ENCODE measurements at regions not wholly inside any gene's neighbourhood (a gene's known extent, or its start where the extent isn't known, plus 50 kb on each side); places are given as distances from the start of the nearest gene placed in this dataset.
"Not testable (repeated sequence)": the region's sequence is repeated elsewhere in the genome, so short reads cannot be mapped to it uniquely, and the experiment has no call there.

GRCh38 chrX:71822314-71822713, 59.2 kb downstream of the CXorf49B start:
- not testable (repeated sequence) for DNase-seq

- DNase-seq = no peak
Observed at GRCh38 chrX:71823391-71824057, 60.4 kb downstream of the CXorf49B start.

- DNase-seq = no peak
Observed at GRCh38 chrX:71828086-71828485, 64.9 kb downstream of the CXorf49B start.

GRCh38 chrX:71838092-71838491, 72.6 kb upstream of the NHSL2 start:
- not testable (repeated sequence) for DNase-seq

- no peak for DNase-seq
Observed at GRCh38 chrX:71846429-71846828, 64.2 kb upstream of the NHSL2 start.

- no peak for DNase-seq
Observed at GRCh38 chrX:71852182-71852581, 58.5 kb upstream of the NHSL2 start.

GRCh38 chrX:71859637-71860036, 51.0 kb upstream of the NHSL2 start:
- peak; percentile 19 for DNase-seq
